Lung (tissue), 11 donors: ENCODE measurements at regions not wholly inside any gene's neighbourhood (a gene's known extent, or its start where the extent isn't known, plus 50 kb on each side); places are given as distances from the start of the nearest gene placed in this dataset.

Experiments
- ATAC-seq: fragments of 200-7000 bp; cut with Tn5 transposase; one replicate; pipeline ENCODE4 v1.9.1; 2020; ENCODE audit warnings: moderate number of reproducible peaks; ENCODE audit not compliant: insufficient read depth, low FRiP score
- DNase-seq, 3 donors: peaks; one replicate each; pipeline ENCODE4 v3.0.0-alpha.2; 2013 to 2017
- H3K27ac ChIP-seq, 2 donors: one replicate each; pipeline ENCODE4 v1.5.1; 2013; ENCODE audit warnings: mild to moderate bottlenecking in 2 of 2, moderate library complexity in 2 of 2, control low read depth in 1 of 2, inconsistent platforms in 1 of 2, low read depth in 1 of 2, low read length in 1 of 2
- H3K27me3 ChIP-seq, 3 donors: one replicate each; pipeline ENCODE4 v1.5.1; 2013; ENCODE audit warnings: low read length in 2 of 3; ENCODE audit not compliant: control insufficient read depth in 3 of 3, insufficient read depth in 3 of 3
- H3K36me3 ChIP-seq, 4 donors: one replicate each; pipeline ENCODE4 v1.5.1; 2013; ENCODE audit warnings: low read length in 4 of 4, mild to moderate bottlenecking in 1 of 4, moderate library complexity in 1 of 4; ENCODE audit not compliant: control insufficient read depth in 4 of 4, insufficient read depth in 4 of 4
- H3K4me1 ChIP-seq, 5 donors: one replicate each; pipeline ENCODE4 v1.5.1; 2013; ENCODE audit warnings: low read length in 5 of 5, mild to moderate bottlenecking in 2 of 5, moderate library complexity in 1 of 5; ENCODE audit not compliant: control insufficient read depth in 5 of 5, insufficient read depth in 5 of 5
- H3K4me3 ChIP-seq: one replicate; pipeline ENCODE4 v1.5.1; 2013; ENCODE audit warnings: mild to moderate bottlenecking, control low read depth, moderate library complexity
- H3K9ac ChIP-seq, 2 donors: one replicate each; pipeline ENCODE4 v1.5.1; 2013; ENCODE audit warnings: low read length in 2 of 2, control low read depth in 1 of 2; ENCODE audit not compliant: insufficient read depth in 1 of 2
- H3K9me3 ChIP-seq, 4 donors: one replicate each; pipeline ENCODE4 v1.5.1; 2013; ENCODE audit warnings: low read length in 3 of 4, mild to moderate bottlenecking in 1 of 4, moderate library complexity in 1 of 4; ENCODE audit not compliant: control insufficient read depth in 4 of 4, insufficient read depth in 3 of 4
- CTCF ChIP-seq: IDR thresholded peaks from 2 replicates; pipeline ENCODE4 v1.5.1; 2012; ENCODE audit warnings: mild to moderate bottlenecking; ENCODE audit errors: control extremely low read depth, extremely low read depth
- WGBS, 2 donors: extraction: QIAGEN DNeasy Blood & Tissue Kit; methylation state at CpG; one replicate each; pipeline ENCODE4 v1.1.7; 2013; 5-methylcytosine and 5-hydroxymethylcytosine counted together
- donor health status: control.
- donor health status: control.
- donor health status: Bipolar disorder and iron deficiency.
- donor health status: healthy.
- donor health status: DM: yes; HTN: yes; CAD: no.

GRCh38 chr7:41809529-41809939, 106.6 kb upstream of the INHBA start:
- DNase-seq (no peak), ATAC-seq (no peak)
- Histone ChIP-seq H3K27ac (no peak overlapping the region), H3K4me1 (no peaks in the 10 kb centered on the region), H3K36me3 (no peaks in the 10 kb centered on the region), H3K9me3 (peaks cover 0 to 2% (median 0%) of the 10 kb centered on the region in 4 donors), H3K27me3 (no peaks in the 10 kb centered on the region), H3K9ac (no peak overlapping the region), H3K4me3 (no peak overlapping the region)
- 49 to 56% methylated on average over 1 of the region's 1 CpG for WGBS, 2 donors
- no peak for TF ChIP-seq CTCF

- no peak for ATAC-seq
These were observed 106.2 kb upstream of the INHBA start for GRCh38 chr7:41809116-41809515.

GRCh38 chr7:41808541-41808940, 105.7 kb upstream of the INHBA start:
- no peak for TF ChIP-seq CTCF
- DNase-seq, result no peak
- WGBS, 2 donors, result 86 to 96% methylated on average over 3 of the region's 3 CpGs
- ATAC-seq, result no peak
- H3K9ac ChIP-seq, result no peak overlapping the region
- H3K36me3 ChIP-seq, result no peaks in the 10 kb centered on the region
- peaks cover 0 to 2% (median 0%) of the 10 kb centered on the region in 4 donors for H3K9me3 ChIP-seq
- no peaks in the 10 kb centered on the region for H3K27me3 ChIP-seq
- no peaks in the 10 kb centered on the region for H3K4me1 ChIP-seq
- no peak overlapping the region for H3K27ac ChIP-seq
- no peak overlapping the region for H3K4me3 ChIP-seq

More at GRCh38 chr7:41809116-41809515, 106.2 kb upstream of the INHBA start:
- Histone ChIP-seq H3K9me3 (peaks cover 0 to 2% (median 0%) of the 10 kb centered on the region in 4 donors), H3K36me3 (no peaks in the 10 kb centered on the region), H3K4me1 (no peaks in the 10 kb centered on the region), H3K9ac (no peak overlapping the region), H3K27me3 (no peaks in the 10 kb centered on the region), H3K4me3 (no peak overlapping the region), H3K27ac (no peak overlapping the region)
- no peak for TF ChIP-seq CTCF
- no peak for DNase-seq
- 82% methylated on average over 2 of the region's 2 CpGs for WGBS, 2 donors

- no peak for TF ChIP-seq CTCF
- Histone ChIP-seq H3K4me1 (no peaks in the 10 kb centered on the region), H3K4me3 (no peak overlapping the region), H3K27me3 (no peaks in the 10 kb centered on the region), H3K9me3 (no peaks in the 10 kb centered on the region), H3K9ac (no peak overlapping the region), H3K36me3 (no peaks in the 10 kb centered on the region), H3K27ac (no peak overlapping the region)
- DNase-seq (no peak), ATAC-seq (no peak)
- 80 to 91% methylated on average over 2 of the region's 2 CpGs for WGBS, 2 donors
These were observed 100.7 kb upstream of the INHBA start for GRCh38 chr7:41803569-41803968.
